ENCODE measurements at regions not wholly inside any gene's neighbourhood (a gene's known extent, or its start where the extent isn't known, plus 50 kb on each side); places are given as distances from the start of the nearest gene placed in this dataset.

GRCh38 chr16:5639531-5639930 lies 541.9 kb upstream of the EEF2KMT start:
- no peak for FAIRE-seq

DNA sequence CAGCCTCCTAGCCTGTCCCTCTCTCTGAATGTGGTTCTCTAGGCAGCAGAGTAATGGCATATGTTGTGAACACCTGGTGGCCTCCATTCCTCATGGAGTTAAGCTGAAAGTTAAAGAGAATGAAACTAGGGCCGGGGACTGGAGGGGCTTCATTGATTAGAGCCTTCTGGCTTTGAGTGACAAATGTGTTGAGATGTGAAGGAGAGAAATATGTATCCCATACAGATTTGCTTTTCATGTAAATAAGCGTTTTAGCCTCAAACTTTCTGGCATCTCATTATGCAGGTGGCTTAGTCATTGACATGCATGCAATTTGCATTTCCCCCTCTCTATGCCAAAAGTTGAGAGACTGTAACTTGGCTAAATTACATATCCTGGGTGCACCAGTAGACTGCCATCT lies 537.7 kb upstream of the EEF2KMT start:
- dilution Hi-C loops (cut with MboI; ENCODE audit: extremely low pct_ligation_motif_present, low sequenced_read_pairs): no loop called here
- Histone ChIP-seq H3K4me3 (ENCODE audit: control insufficient read depth in 2 of 3, extremely low read depth in 1 of 3, insufficient read depth in 2 of 3, low read depth in 1 of 3, low read length in 3 of 3) (no peak overlapping the region), H3K27ac (ENCODE audit: control insufficient read depth, insufficient read depth, low read length) (no peak overlapping the region), H3K79me2 (ENCODE audit: control insufficient read depth, insufficient read depth, low read length) (no peaks in the 10 kb centered on the region), H3K27me3 (ENCODE audit: control insufficient read depth, extremely low read depth, insufficient read depth, low read length) (no peaks in the 10 kb centered on the region), H3K9ac (ENCODE audit: control insufficient read depth, extremely low read depth, insufficient read depth, low read length) (no peak overlapping the region), H3K36me3 (ENCODE audit: control insufficient read depth in 2 of 2, extremely low read depth in 1 of 2, insufficient read depth in 2 of 2, low read length in 2 of 2) (no peaks in the 10 kb centered on the region), H4K20me1 (ENCODE audit: control insufficient read depth, extremely low read depth, insufficient read depth, low read length) (no peaks in the 10 kb centered on the region), H3K4me1 (ENCODE audit: control insufficient read depth, extremely low read depth, insufficient read depth, low read length) (no peaks in the 10 kb centered on the region), H3K9me1 (ENCODE audit: control insufficient read depth, extremely low read depth, insufficient read depth, low read length) (no peaks in the 10 kb centered on the region), H3K4me2 (ENCODE audit: control insufficient read depth, extremely low read depth, insufficient read depth, low read depth, low read length) (no peak overlapping the region), H2AFZ (ENCODE audit: control insufficient read depth, low read length) (no peak overlapping the region), H3K9me3 (ENCODE audit: control insufficient read depth, low read depth, low read length) (peaks cover 2% of the 10 kb centered on the region)
- FAIRE-seq (no peak), DNase-seq (ENCODE audit: low read depth, low spot score) (no peak)
- TF ChIP-seq, protein P1, sequence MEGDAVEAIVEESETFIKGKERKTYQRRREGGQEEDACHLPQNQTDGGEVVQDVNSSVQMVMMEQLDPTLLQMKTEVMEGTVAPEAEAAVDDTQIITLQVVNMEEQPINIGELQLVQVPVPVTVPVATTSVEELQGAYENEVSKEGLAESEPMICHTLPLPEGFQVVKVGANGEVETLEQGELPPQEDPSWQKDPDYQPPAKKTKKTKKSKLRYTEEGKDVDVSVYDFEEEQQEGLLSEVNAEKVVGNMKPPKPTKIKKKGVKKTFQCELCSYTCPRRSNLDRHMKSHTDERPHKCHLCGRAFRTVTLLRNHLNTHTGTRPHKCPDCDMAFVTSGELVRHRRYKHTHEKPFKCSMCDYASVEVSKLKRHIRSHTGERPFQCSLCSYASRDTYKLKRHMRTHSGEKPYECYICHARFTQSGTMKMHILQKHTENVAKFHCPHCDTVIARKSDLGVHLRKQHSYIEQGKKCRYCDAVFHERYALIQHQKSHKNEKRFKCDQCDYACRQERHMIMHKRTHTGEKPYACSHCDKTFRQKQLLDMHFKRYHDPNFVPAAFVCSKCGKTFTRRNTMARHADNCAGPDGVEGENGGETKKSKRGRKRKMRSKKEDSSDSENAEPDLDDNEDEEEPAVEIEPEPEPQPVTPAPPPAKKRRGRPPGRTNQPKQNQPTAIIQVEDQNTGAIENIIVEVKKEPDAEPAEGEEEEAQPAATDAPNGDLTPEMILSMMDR (optimal IDR thresholded peaks at IDR 0.05 in 1 of 3, IDR thresholded peaks at IDR 0.05 in 1 of 3, conservative IDR thresholded peaks at IDR 0.05 in 1 of 3; ENCODE audit: extremely low read depth in 1 of 3, insufficient read depth in 2 of 3, low read length in 3 of 3): no peak
- TF ChIP-seq EZH2 (IDR thresholded peaks at IDR 0.05; ENCODE audit: low read length): no peak

More at GRCh38 chr16:5639531-5639930, 541.9 kb upstream of the EEF2KMT start:
- no peaks in the 10 kb centered on the region for H3K36me3 ChIP-seq (ENCODE audit: control insufficient read depth in 2 of 2, extremely low read depth in 1 of 2, insufficient read depth in 2 of 2, low read length in 2 of 2)
- no peaks in the 10 kb centered on the region for H3K4me1 ChIP-seq (ENCODE audit: control insufficient read depth, extremely low read depth, insufficient read depth, low read length)
- no peak overlapping the region for H3K4me3 ChIP-seq (ENCODE audit: control insufficient read depth in 2 of 3, extremely low read depth in 1 of 3, insufficient read depth in 2 of 3, low read depth in 1 of 3, low read length in 3 of 3)
- H3K9me1 ChIP-seq (ENCODE audit: control insufficient read depth, extremely low read depth, insufficient read depth, low read length): no peaks in the 10 kb centered on the region
- peaks cover 9% of the 10 kb centered on the region for H3K9me3 ChIP-seq (ENCODE audit: control insufficient read depth, low read depth, low read length)
- dilution Hi-C loops (cut with MboI; ENCODE audit: extremely low pct_ligation_motif_present, low sequenced_read_pairs): no loop called here
- no peak overlapping the region for H2AFZ ChIP-seq (ENCODE audit: control insufficient read depth, low read length)
- no peak overlapping the region for H3K9ac ChIP-seq (ENCODE audit: control insufficient read depth, extremely low read depth, insufficient read depth, low read length)
- H3K79me2 ChIP-seq (ENCODE audit: control insufficient read depth, insufficient read depth, low read length): no peaks in the 10 kb centered on the region
- no peak for TF ChIP-seq EZH2 (IDR thresholded peaks at IDR 0.05; ENCODE audit: low read length)
- TF ChIP-seq, protein P1 (optimal IDR thresholded peaks at IDR 0.05 in 1 of 3, IDR thresholded peaks at IDR 0.05 in 1 of 3, conservative IDR thresholded peaks at IDR 0.05 in 1 of 3; ENCODE audit: extremely low read depth in 1 of 3, insufficient read depth in 2 of 3, low read length in 3 of 3): no peak
- no peaks in the 10 kb centered on the region for H3K27me3 ChIP-seq (ENCODE audit: control insufficient read depth, extremely low read depth, insufficient read depth, low read length)
- H3K27ac ChIP-seq (ENCODE audit: control insufficient read depth, insufficient read depth, low read length): no peak overlapping the region
- no peaks in the 10 kb centered on the region for H4K20me1 ChIP-seq (ENCODE audit: control insufficient read depth, extremely low read depth, insufficient read depth, low read length)
- H3K4me2 ChIP-seq (ENCODE audit: control insufficient read depth, extremely low read depth, insufficient read depth, low read depth, low read length): no peak overlapping the region
- DNase-seq (ENCODE audit: low read depth, low spot score): no peak

Measured in keratinocyte (primary cell).